ENCODE measurements at regions not wholly inside any gene's neighbourhood (a gene's known extent, or its start where the extent isn't known, plus 50 kb on each side); places are given as distances from the start of the nearest gene placed in this dataset.

GRCh38 chr6:122025104-122025503, 374.3 kb upstream of the HSF2 start:
- H3K27me3 ChIP-seq (ENCODE audit: insufficient read depth, poor library complexity, severe bottlenecking), result no peaks in the 10 kb centered on the region
- no peak for DNase-seq (ENCODE audit: low read depth in 1 of 2, low spot score in 1 of 2)
- H3K27ac ChIP-seq (replicated peaks), result no peak overlapping the region
- TF ChIP-seq REST (IDR thresholded peaks at IDR 0.05; ENCODE audit: insufficient replicate concordance, low read depth), result no peak
- TF ChIP-seq SPI1 (IDR thresholded peaks at IDR 0.05; ENCODE audit: borderline replicate concordance, low read depth), result no peak
- no peak for TF ChIP-seq GABPA (IDR thresholded peaks at IDR 0.05; ENCODE audit: low read depth)
- no peak for TF ChIP-seq POLR2AphosphoS5 (IDR thresholded peaks at IDR 0.05; ENCODE audit: low read depth)
- TF ChIP-seq CTCF (IDR thresholded peaks at IDR 0.05; ENCODE audit: insufficient read depth, low read length), result no peak
- no peak overlapping the region for H3K4me3 ChIP-seq (replicated peaks; ENCODE audit: insufficient read depth, low read length)

- Histone ChIP-seq H3K4me3 (replicated peaks; ENCODE audit: insufficient read depth, low read length) (no peak overlapping the region), H3K27ac (replicated peaks) (no peak overlapping the region), H3K27me3 (ENCODE audit: insufficient read depth, poor library complexity, severe bottlenecking) (no peaks in the 10 kb centered on the region)
- TF ChIP-seq GABPA (IDR thresholded peaks at IDR 0.05; ENCODE audit: low read depth) (no peak), SPI1 (IDR thresholded peaks at IDR 0.05; ENCODE audit: borderline replicate concordance, low read depth) (no peak), CTCF (IDR thresholded peaks at IDR 0.05; ENCODE audit: insufficient read depth, low read length) (no peak), POLR2AphosphoS5 (IDR thresholded peaks at IDR 0.05; ENCODE audit: low read depth) (no peak), REST (IDR thresholded peaks at IDR 0.05; ENCODE audit: insufficient replicate concordance, low read depth) (no peak)
- no peak for DNase-seq (ENCODE audit: low read depth in 1 of 2, low spot score in 1 of 2)
Observed at GRCh38 chr6:122026582-122027369, 372.7 kb upstream of the HSF2 start.

GRCh38 chr6:122028933-122029522, 370.4 kb upstream of the HSF2 start:
- no peak overlapping the region for H3K27ac ChIP-seq (replicated peaks)
- TF ChIP-seq POLR2AphosphoS5 (IDR thresholded peaks at IDR 0.05; ENCODE audit: low read depth), result no peak
- no peak for TF ChIP-seq GABPA (IDR thresholded peaks at IDR 0.05; ENCODE audit: low read depth)
- no peak for TF ChIP-seq REST (IDR thresholded peaks at IDR 0.05; ENCODE audit: insufficient replicate concordance, low read depth)
- TF ChIP-seq CTCF (IDR thresholded peaks at IDR 0.05; ENCODE audit: insufficient read depth, low read length), result no peak
- no peak for TF ChIP-seq SPI1 (IDR thresholded peaks at IDR 0.05; ENCODE audit: borderline replicate concordance, low read depth)
- no peak overlapping the region for H3K4me3 ChIP-seq (replicated peaks; ENCODE audit: insufficient read depth, low read length)
- no peak for DNase-seq (ENCODE audit: low read depth in 1 of 2, low spot score in 1 of 2)
- H3K27me3 ChIP-seq (ENCODE audit: insufficient read depth, poor library complexity, severe bottlenecking), result no peaks in the 10 kb centered on the region
